GM12878 (cell line): ENCODE measurements at regions not wholly inside any gene's neighbourhood (a gene's known extent, or its start where the extent isn't known, plus 50 kb on each side); places are given as distances from the start of the nearest gene placed in this dataset.

Source experiments
- ATAC-seq: fragments of 200-7000 bp; cut with Tn5 transposase; 3 replicates; pipeline ENCODE4 v1.9.1; 2020; ENCODE audit warnings: mild to moderate bottlenecking, moderate library complexity
- BruUV-seq: library from RNA; stranded (reverse); fragments of 400-500 nt; replicated peaks from 2 replicates; lab custom pipeline; 2021; lab: Mats Ljungman, UMichigan
- CTCF ChIA-PET: fragments of 300-600 bp; sonication (Branson Sonifier 250); formaldehyde crosslinking; extraction: SDS; loops from one replicate; lab custom pipeline; 2021; ENCODE audit warnings: inconsistent platforms; lab: Yijun Ruan, JAX
- POLR2A ChIA-PET: fragments of 350-600 bp; formaldehyde crosslinking; extraction: SDS; loops from one replicate; lab custom pipeline; 2021; ENCODE audit warnings: inconsistent platforms; lab: Charles Lee
- RAD21 ChIA-PET: fragments of 300-600 bp; sonication (Branson Sonifier 250); formaldehyde crosslinking; loops from one replicate; lab custom pipeline; 2023; ENCODE audit warnings: antibody characterized with exemption; ENCODE audit not compliant: unreplicated experiment; lab: Charles Lee
- SMC1A ChIA-PET: fragments of 300-600 bp; sonication (Branson Sonifier 250); formaldehyde crosslinking; loops from one replicate; lab custom pipeline; 2023; ENCODE audit not compliant: unreplicated experiment, uncharacterized antibody; lab: Charles Lee
- DNase-seq: peaks from one replicate; pipeline ENCODE4 v3.0.0-alpha.2; 2011; ENCODE audit warnings: low read depth, low spot score
- FAIRE-seq: peaks from 3 replicates; lab custom pipeline; 2011; peaks lifted over from hg19 to GRCh38; lab: Jason Lieb, UNC
- H2AFZ ChIP-seq: 2 replicates; pipeline ENCODE4 v1.6.0; 2011; ENCODE audit warnings: low read depth, low read length, control low read depth; ENCODE audit not compliant: control insufficient read depth
- H3K27ac ChIP-seq: 2 replicates; pipeline ENCODE4 v1.5.1; 2011; ENCODE audit warnings: control low read depth; ENCODE audit not compliant: control insufficient read depth, insufficient read depth
- H3K27me3 ChIP-seq, 2 experiments: replicated peaks in 1 of 2; 2 replicates each; pipeline versions ENCODE4 v1.6.0 to v1.6.1; 2011; ENCODE audit warnings: low read length in 1 of 2; ENCODE audit not compliant: control insufficient read depth in 2 of 2, insufficient read depth in 2 of 2
- H3K36me3 ChIP-seq, 2 experiments: 2 replicates each; pipeline ENCODE4 v1.5.1; 2011; ENCODE audit warnings: low read length in 1 of 2; ENCODE audit not compliant: control insufficient read depth in 2 of 2, insufficient read depth in 2 of 2
- H3K4me1 ChIP-seq: 2 replicates; pipeline ENCODE4 v1.6.1; 2011; ENCODE audit warnings: mild to moderate bottlenecking, low read length, moderate library complexity, mixed read lengths; ENCODE audit not compliant: control insufficient read depth, insufficient read depth
- H3K4me2 ChIP-seq: 2 replicates; pipeline ENCODE4 v1.6.0; 2011; ENCODE audit warnings: control low read depth; ENCODE audit not compliant: control insufficient read depth, insufficient read depth
- H3K4me3 ChIP-seq: fragments of 200-600 bp; sonication (generic); 2 replicates; pipeline ENCODE4 v1.5.1; 2016
- H3K79me2 ChIP-seq: 2 replicates; pipeline ENCODE4 v1.6.0; 2011; ENCODE audit warnings: low read length; ENCODE audit not compliant: control insufficient read depth, insufficient read depth
- H3K9ac ChIP-seq: 2 replicates; pipeline ENCODE4 v1.8.0; 2011; ENCODE audit warnings: low read length, control low read depth, mixed read lengths; ENCODE audit not compliant: control insufficient read depth, insufficient read depth
- H3K9me3 ChIP-seq: replicated peaks from 3 replicates; pipeline ENCODE4 v1.5.1; 2011; ENCODE audit warnings: mild to moderate bottlenecking, low read length; ENCODE audit not compliant: control insufficient read depth, insufficient read depth
- H4K20me1 ChIP-seq: 2 replicates; pipeline ENCODE4 v1.6.0; 2011; ENCODE audit not compliant: control insufficient read depth, insufficient read depth
- CHD1 ChIP-seq: IDR thresholded peaks from 2 replicates; pipeline ENCODE4 v1.6.1; 2012; ENCODE audit warnings: low read depth, low read length, improper control_type of control experiment
- CTCF ChIP-seq, 3 experiments: IDR thresholded peaks in 2 of 3; conservative IDR thresholded peaks in 1 of 3; 2 replicates each; pipeline ENCODE4 v1.5.1; 2011; ENCODE audit warnings: low read depth in 3 of 3, low read length in 3 of 3, mild to moderate bottlenecking in 3 of 3, control low read depth in 2 of 3, moderate library complexity in 2 of 3, inconsistent platforms in 1 of 3, mixed read lengths in 1 of 3; ENCODE audit not compliant: control insufficient read depth in 2 of 3, insufficient read depth in 1 of 3; ENCODE audit errors: extremely low read depth in 1 of 3
- IRF4 ChIP-seq: IDR thresholded peaks from 2 replicates; pipeline ENCODE4 v1.6.1; 2011; ENCODE audit warnings: low read depth, low read length
- NFYA ChIP-seq: IDR thresholded peaks from 2 replicates; pipeline ENCODE4 v1.6.1; 2011; ENCODE audit warnings: low read depth, mild to moderate bottlenecking, low read length, improper control_type of control experiment, borderline replicate concordance
- RELB ChIP-seq: fragments of 450-650 bp; IDR thresholded peaks from 2 replicates; pipeline ENCODE4 v1.6.1; 2017; ENCODE audit warnings: low read depth, mild to moderate bottlenecking, moderate library complexity
- TCF3 ChIP-seq: IDR thresholded peaks from 2 replicates; pipeline ENCODE4 v1.6.1; 2012; ENCODE audit warnings: low read depth, mild to moderate bottlenecking, low read length, borderline replicate concordance; ENCODE audit not compliant: insufficient read depth
- USF1 ChIP-seq: IDR thresholded peaks from 2 replicates; pipeline ENCODE4 v1.6.1; 2011; ENCODE audit warnings: borderline replicate concordance, low read depth, mild to moderate bottlenecking, moderate library complexity, mixed read lengths, low read length; ENCODE audit not compliant: insufficient read depth; ENCODE audit errors: extremely low read length
- WGBS: methylation state at CpG from one replicate; pipeline ENCODE4 v1.1.6; 2016; ENCODE audit warnings: low lambda C conversion rate; ENCODE audit not compliant: insufficient replicate concordance, insufficient coverage; ENCODE audit errors: missing lambda C conversion rate; 5-methylcytosine and 5-hydroxymethylcytosine counted together
- in situ Hi-C: fragments of 300-500 bp; cut with MboI; formaldehyde crosslinking; loops from 9 replicates; pipeline ENCODE4 v1.14.3; 2018; ENCODE audit warnings: mixed read lengths
- intact Hi-C: fragments of 100-400 bp; cut with micrococcal nuclease; formaldehyde crosslinking; loops from one replicate; pipeline ENCODE4 v1.14.2; 2022; ENCODE audit not compliant: unreplicated experiment

GRCh38 chr6:156410649-156411048 lies 366.5 kb upstream of the ARID1B start:
- Histone ChIP-seq H3K9ac (no peak overlapping the region), H3K36me3 (no peaks in the 10 kb centered on the region), H3K4me1 (no peaks in the 10 kb centered on the region), H3K27me3 (no peaks in the 10 kb centered on the region), H3K27ac (no peak overlapping the region), H3K79me2 (no peaks in the 10 kb centered on the region), H2AFZ (no peak overlapping the region), H3K9me3 (no peaks in the 10 kb centered on the region; the same call in 2 of the 3 replicates), H3K4me3 (no peak overlapping the region), H4K20me1 (no peaks in the 10 kb centered on the region), H3K4me2 (no peak overlapping the region)
- no peak for TF ChIP-seq NFYA
- TF ChIP-seq CTCF (IDR thresholded peaks at IDR 0.05 in 2 of 3, conservative IDR thresholded peaks at IDR 0.05 in 1 of 3; ENCODE audit: control insufficient read depth in 2 of 3, extremely low read depth in 1 of 3, insufficient read depth in 1 of 3, low read depth in 3 of 3, low read length in 3 of 3), result peak in 2 of 3 experiments; percentile 15 to 21; a peak in 1 of 6 replicates
- ATAC-seq (0 out of 3 replicates have a peak, but pooled peaks have one; percentile 41), DNase-seq (no peak), FAIRE-seq (no peak)
- in situ Hi-C loops, result no loop called here
- ChIA-PET SMC1A (no interaction called here), POLR2A (no interaction called here), CTCF (no interaction called here), RAD21 (no interaction called here)
- BruUV-seq, result no TSS peak
- intact Hi-C loops, result no loop called here

GRCh38 chr6:156408655-156409054 lies 368.5 kb upstream of the ARID1B start:
- DNase-seq (no peak), FAIRE-seq (no peak), ATAC-seq (no peak)
- no peak for TF ChIP-seq CHD1
- TF ChIP-seq IRF4, result no peak
- no peak for TF ChIP-seq RELB
- no peak for TF ChIP-seq TCF3
- TF ChIP-seq USF1, result no peak
- ChIA-PET CTCF (no interaction called here), SMC1A (interaction anchor here (1.1 kb wide), 1 partner anchor 9 kb away, joined by 5 read pairs; no protein-coding TSS in a partner anchor), POLR2A (no interaction called here), RAD21 (no interaction called here)
- in situ Hi-C loops (no loop called here), intact Hi-C loops (no loop called here)
- H3K79me2 ChIP-seq, result no peaks in the 10 kb centered on the region
- no peak overlapping the region for H3K9ac ChIP-seq
- H3K9me3 ChIP-seq, result no peaks in the 10 kb centered on the region; the same call in 2 of the 3 replicates
- H2AFZ ChIP-seq, result no peak overlapping the region
- no peak overlapping the region for H3K4me2 ChIP-seq
- H3K4me3 ChIP-seq, result no peak overlapping the region
- 52% methylated on average over 3 of the region's 3 CpGs for WGBS
- H3K36me3 ChIP-seq, result no peaks in the 10 kb centered on the region
- no peaks in the 10 kb centered on the region for H3K4me1 ChIP-seq
- BruUV-seq, result no TSS peak
- H3K27ac ChIP-seq, result no peak overlapping the region
- H3K27me3 ChIP-seq, result peaks cover 0 to 2% of the 10 kb centered on the region in 2 experiments; a peak in 1 of 4 replicates
- no peaks in the 10 kb centered on the region for H4K20me1 ChIP-seq
